ENCODE measurements at regions not wholly inside any gene's neighbourhood (a gene's known extent, or its start where the extent isn't known, plus 50 kb on each side); places are given as distances from the start of the nearest gene placed in this dataset.

- H3K4me3 ChIP-seq (ENCODE audit: low read depth, low read length), result no peak overlapping the region
- no peaks in the 10 kb centered on the region for H3K4me1 ChIP-seq (ENCODE audit: insufficient read depth)
- no peaks in the 10 kb centered on the region for H3K36me3 ChIP-seq (ENCODE audit: insufficient read depth)
- no peak overlapping the region for H3K27ac ChIP-seq (ENCODE audit: low read depth)
- 35% methylated on average over 3 of the region's 3 CpGs for WGBS
- DNase-seq (ENCODE audit: extremely low spot score), result peak; percentile 25
Measured at GRCh38 chr3:18635215-18635614, 210.1 kb upstream of the SATB1 start.

- 45% methylated on average over 6 of the region's 6 CpGs for WGBS
- peak overlapping the region; percentile 10 for H3K27ac ChIP-seq (ENCODE audit: low read depth)
- no peak for DNase-seq (ENCODE audit: extremely low spot score)
Measured at GRCh38 chr3:18634461-18634860, 209.3 kb upstream of the SATB1 start.

GRCh38 chr3:18633002-18633401, 207.9 kb upstream of the SATB1 start:
- Histone ChIP-seq H3K4me3 (ENCODE audit: low read depth, low read length) (no peak overlapping the region), H3K4me1 (ENCODE audit: insufficient read depth) (no peaks in the 10 kb centered on the region)

More at GRCh38 chr3:18634461-18634860, 209.3 kb upstream of the SATB1 start:
- H3K4me3 ChIP-seq (ENCODE audit: low read depth, low read length), result no peak overlapping the region
- H3K4me1 ChIP-seq (ENCODE audit: insufficient read depth), result no peaks in the 10 kb centered on the region
- H3K36me3 ChIP-seq (ENCODE audit: insufficient read depth), result no peaks in the 10 kb centered on the region

GRCh38 chr3:18630295-18630694, 205.2 kb upstream of the SATB1 start:
- H3K36me3 ChIP-seq (ENCODE audit: insufficient read depth), result no peaks in the 10 kb centered on the region
- 90% methylated on average over 4 of the region's 4 CpGs for WGBS
- no peak for DNase-seq (ENCODE audit: extremely low spot score)
- no peak overlapping the region for H3K4me3 ChIP-seq (ENCODE audit: low read depth, low read length)
- no peak overlapping the region for H3K27ac ChIP-seq (ENCODE audit: low read depth)
- H3K4me1 ChIP-seq (ENCODE audit: insufficient read depth), result no peaks in the 10 kb centered on the region

More at GRCh38 chr3:18633002-18633401, 207.9 kb upstream of the SATB1 start:
- Histone ChIP-seq H3K36me3 (ENCODE audit: insufficient read depth) (no peaks in the 10 kb centered on the region), H3K27ac (ENCODE audit: low read depth) (no peak overlapping the region)
- no peak for DNase-seq (ENCODE audit: extremely low spot score)
- WGBS, result 81% methylated on average over 7 of the region's 7 CpGs

GRCh38 chr3:18625085-18625484, 199.9 kb upstream of the SATB1 start:
- Histone ChIP-seq H3K4me3 (ENCODE audit: low read depth, low read length) (no peak overlapping the region), H3K36me3 (ENCODE audit: insufficient read depth) (no peaks in the 10 kb centered on the region), H3K4me1 (ENCODE audit: insufficient read depth) (no peaks in the 10 kb centered on the region), H3K27ac (ENCODE audit: low read depth) (no peak overlapping the region)
- 85% methylated on average over 2 of the region's 2 CpGs for WGBS
- no peak for DNase-seq (ENCODE audit: extremely low spot score)

- Histone ChIP-seq H3K4me1 (ENCODE audit: insufficient read depth) (no peaks in the 10 kb centered on the region), H3K36me3 (ENCODE audit: insufficient read depth) (no peaks in the 10 kb centered on the region), H3K27ac (ENCODE audit: low read depth) (no peak overlapping the region), H3K4me3 (ENCODE audit: low read depth, low read length) (no peak overlapping the region)
- DNase-seq (ENCODE audit: extremely low spot score), result no peak
- WGBS, result 95% methylated on average over 6 of the region's 6 CpGs
Measured at GRCh38 chr3:18623220-18623619, 198.1 kb upstream of the SATB1 start.

- no peak for DNase-seq (ENCODE audit: extremely low spot score)
- no peak overlapping the region for H3K27ac ChIP-seq (ENCODE audit: low read depth)
- no peaks in the 10 kb centered on the region for H3K4me1 ChIP-seq (ENCODE audit: insufficient read depth)
- no peak overlapping the region for H3K4me3 ChIP-seq (ENCODE audit: low read depth, low read length)
- H3K36me3 ChIP-seq (ENCODE audit: insufficient read depth), result no peaks in the 10 kb centered on the region
Measured at GRCh38 chr3:18618723-18619122, 193.6 kb upstream of the SATB1 start.

- no peaks in the 10 kb centered on the region for H3K36me3 ChIP-seq (ENCODE audit: insufficient read depth)
- no peak for DNase-seq (ENCODE audit: extremely low spot score)
- WGBS, result 91% methylated on average over 1 of the region's 1 CpG
- H3K4me1 ChIP-seq (ENCODE audit: insufficient read depth), result no peaks in the 10 kb centered on the region
- H3K27ac ChIP-seq (ENCODE audit: low read depth), result no peak overlapping the region
- no peak overlapping the region for H3K4me3 ChIP-seq (ENCODE audit: low read depth, low read length)
Measured at GRCh38 chr3:18611991-18612390, 186.9 kb upstream of the SATB1 start.

GRCh38 chr3:18609187-18609586, 184.0 kb upstream of the SATB1 start:
- Histone ChIP-seq H3K36me3 (ENCODE audit: insufficient read depth) (no peaks in the 10 kb centered on the region), H3K27ac (ENCODE audit: low read depth) (no peak overlapping the region), H3K4me3 (ENCODE audit: low read depth, low read length) (no peak overlapping the region), H3K4me1 (ENCODE audit: insufficient read depth) (no peaks in the 10 kb centered on the region)
- 83% methylated on average over 4 of the region's 4 CpGs for WGBS
- no peak for DNase-seq (ENCODE audit: extremely low spot score)

- Histone ChIP-seq H3K4me1 (ENCODE audit: insufficient read depth) (no peaks in the 10 kb centered on the region), H3K4me3 (ENCODE audit: low read depth, low read length) (no peak overlapping the region), H3K36me3 (ENCODE audit: insufficient read depth) (no peaks in the 10 kb centered on the region), H3K27ac (ENCODE audit: low read depth) (no peak overlapping the region)
- WGBS, result 85% methylated on average over 4 of the region's 4 CpGs
- DNase-seq (ENCODE audit: extremely low spot score), result no peak
Measured at GRCh38 chr3:18597919-18598318, 172.8 kb upstream of the SATB1 start.

GRCh38 chr3:18593231-18593630, 168.1 kb upstream of the SATB1 start:
- no peaks in the 10 kb centered on the region for H3K36me3 ChIP-seq (ENCODE audit: insufficient read depth)
- DNase-seq (ENCODE audit: extremely low spot score), result no peak
- H3K27ac ChIP-seq (ENCODE audit: low read depth), result no peak overlapping the region
- H3K4me3 ChIP-seq (ENCODE audit: low read depth, low read length), result no peak overlapping the region
- H3K4me1 ChIP-seq (ENCODE audit: insufficient read depth), result no peaks in the 10 kb centered on the region
- 28% methylated on average over 1 of the region's 1 CpG for WGBS

- no peak for DNase-seq (ENCODE audit: extremely low spot score)
- no peaks in the 10 kb centered on the region for H3K36me3 ChIP-seq (ENCODE audit: insufficient read depth)
- H3K4me1 ChIP-seq (ENCODE audit: insufficient read depth), result no peaks in the 10 kb centered on the region
- no peak overlapping the region for H3K4me3 ChIP-seq (ENCODE audit: low read depth, low read length)
- H3K27ac ChIP-seq (ENCODE audit: low read depth), result no peak overlapping the region
- 46% methylated on average over 3 of the region's 3 CpGs for WGBS
Measured at GRCh38 chr3:18591120-18591519, 166.0 kb upstream of the SATB1 start.

GRCh38 chr3:18586076-18586475, 160.9 kb upstream of the SATB1 start:
- 82% methylated on average over 2 of the region's 2 CpGs for WGBS

GRCh38 chr3:18585004-18585968, 160.1 kb upstream of the SATB1 start:
- 100% methylated on average over 1 of the region's 1 CpG for WGBS
- no peak for DNase-seq (ENCODE audit: extremely low spot score)
- Histone ChIP-seq H3K36me3 (ENCODE audit: insufficient read depth) (no peaks in the 10 kb centered on the region), H3K4me3 (ENCODE audit: low read depth, low read length) (no peak overlapping the region), H3K27ac (ENCODE audit: low read depth) (no peak overlapping the region), H3K4me1 (ENCODE audit: insufficient read depth) (no peaks in the 10 kb centered on the region)

More at GRCh38 chr3:18586076-18586475, 160.9 kb upstream of the SATB1 start:
- no peak for DNase-seq (ENCODE audit: extremely low spot score)
- H3K4me3 ChIP-seq (ENCODE audit: low read depth, low read length), result no peak overlapping the region
- no peaks in the 10 kb centered on the region for H3K36me3 ChIP-seq (ENCODE audit: insufficient read depth)
- H3K27ac ChIP-seq (ENCODE audit: low read depth), result no peak overlapping the region
- no peaks in the 10 kb centered on the region for H3K4me1 ChIP-seq (ENCODE audit: insufficient read depth)

Data from urinary bladder (tissue), 3 donors.